GM12878 (cell line): ENCODE measurements at regions not wholly inside any gene's neighbourhood (a gene's known extent, or its start where the extent isn't known, plus 50 kb on each side); places are given as distances from the start of the nearest gene placed in this dataset.

Experiments
- ATAC-seq: fragments of 200-7000 bp; cut with Tn5 transposase; 3 replicates; pipeline ENCODE4 v1.9.1; 2020; ENCODE audit warnings: mild to moderate bottlenecking, moderate library complexity
- BruUV-seq: library from RNA; stranded (reverse); fragments of 400-500 nt; replicated peaks from 2 replicates; lab custom pipeline; 2021; lab: Mats Ljungman, UMichigan
- CTCF ChIA-PET: fragments of 300-600 bp; sonication (Branson Sonifier 250); formaldehyde crosslinking; extraction: SDS; loops from one replicate; lab custom pipeline; 2021; ENCODE audit warnings: inconsistent platforms; lab: Yijun Ruan, JAX
- POLR2A ChIA-PET: fragments of 350-600 bp; formaldehyde crosslinking; extraction: SDS; loops from one replicate; lab custom pipeline; 2021; ENCODE audit warnings: inconsistent platforms; lab: Charles Lee
- RAD21 ChIA-PET: fragments of 300-600 bp; sonication (Branson Sonifier 250); formaldehyde crosslinking; loops from one replicate; lab custom pipeline; 2023; ENCODE audit warnings: antibody characterized with exemption; ENCODE audit not compliant: unreplicated experiment; lab: Charles Lee
- SMC1A ChIA-PET: fragments of 300-600 bp; sonication (Branson Sonifier 250); formaldehyde crosslinking; loops from one replicate; lab custom pipeline; 2023; ENCODE audit not compliant: unreplicated experiment, uncharacterized antibody; lab: Charles Lee
- DNase-seq: peaks from one replicate; pipeline ENCODE4 v3.0.0-alpha.2; 2011; ENCODE audit warnings: low read depth, low spot score
- FAIRE-seq: peaks from 3 replicates; lab custom pipeline; 2011; peaks lifted over from hg19 to GRCh38; lab: Jason Lieb, UNC
- H2AFZ ChIP-seq: 2 replicates; pipeline ENCODE4 v1.6.0; 2011; ENCODE audit warnings: low read depth, low read length, control low read depth; ENCODE audit not compliant: control insufficient read depth
- H3K27ac ChIP-seq: 2 replicates; pipeline ENCODE4 v1.5.1; 2011; ENCODE audit warnings: control low read depth; ENCODE audit not compliant: control insufficient read depth, insufficient read depth
- H3K27me3 ChIP-seq, 2 experiments: replicated peaks in 1 of 2; 2 replicates each; pipeline versions ENCODE4 v1.6.0 to v1.6.1; 2011; ENCODE audit warnings: low read length in 1 of 2; ENCODE audit not compliant: control insufficient read depth in 2 of 2, insufficient read depth in 2 of 2
- H3K36me3 ChIP-seq, 2 experiments: 2 replicates each; pipeline ENCODE4 v1.5.1; 2011; ENCODE audit warnings: low read length in 1 of 2; ENCODE audit not compliant: control insufficient read depth in 2 of 2, insufficient read depth in 2 of 2
- H3K4me1 ChIP-seq: 2 replicates; pipeline ENCODE4 v1.6.1; 2011; ENCODE audit warnings: mild to moderate bottlenecking, low read length, moderate library complexity, mixed read lengths; ENCODE audit not compliant: control insufficient read depth, insufficient read depth
- H3K4me2 ChIP-seq: 2 replicates; pipeline ENCODE4 v1.6.0; 2011; ENCODE audit warnings: control low read depth; ENCODE audit not compliant: control insufficient read depth, insufficient read depth
- H3K4me3 ChIP-seq: fragments of 200-600 bp; sonication (generic); 2 replicates; pipeline ENCODE4 v1.5.1; 2016
- H3K79me2 ChIP-seq: 2 replicates; pipeline ENCODE4 v1.6.0; 2011; ENCODE audit warnings: low read length; ENCODE audit not compliant: control insufficient read depth, insufficient read depth
- H3K9ac ChIP-seq: 2 replicates; pipeline ENCODE4 v1.8.0; 2011; ENCODE audit warnings: low read length, control low read depth, mixed read lengths; ENCODE audit not compliant: control insufficient read depth, insufficient read depth
- H3K9me3 ChIP-seq: replicated peaks from 3 replicates; pipeline ENCODE4 v1.5.1; 2011; ENCODE audit warnings: mild to moderate bottlenecking, low read length; ENCODE audit not compliant: control insufficient read depth, insufficient read depth
- H4K20me1 ChIP-seq: 2 replicates; pipeline ENCODE4 v1.6.0; 2011; ENCODE audit not compliant: control insufficient read depth, insufficient read depth
- ASH2L ChIP-seq: fragments of 300-600, 200-600 bp; sonication (generic); IDR thresholded peaks from 2 replicates; pipeline ENCODE4 v1.6.1; 2017; ENCODE audit warnings: low read depth, mild to moderate bottlenecking, borderline replicate concordance
- CBX5 ChIP-seq: sonication (generic); IDR thresholded peaks from 2 replicates; pipeline ENCODE4 v1.6.1; 2016; ENCODE audit warnings: low read depth, moderate library complexity, mild to moderate bottlenecking, inconsistent platforms
- JUNB ChIP-seq: IDR thresholded peaks from 2 replicates; pipeline ENCODE4 v1.6.1; 2016; ENCODE audit warnings: antibody characterized with exemption, mild to moderate bottlenecking
- MEF2B ChIP-seq: fragments of 450-650 bp; IDR thresholded peaks from 2 replicates; pipeline ENCODE4 v1.6.1; 2018; ENCODE audit warnings: mild to moderate bottlenecking, moderate library complexity; ENCODE audit not compliant: partially characterized antibody, poor library complexity, severe bottlenecking
- SREBF2 ChIP-seq: IDR thresholded peaks from 2 replicates; pipeline ENCODE4 v1.6.1; 2012; ENCODE audit warnings: mild to moderate bottlenecking, low read length
- SUPT20H ChIP-seq: IDR thresholded peaks from 2 replicates; pipeline ENCODE4 v1.6.1; 2011; ENCODE audit warnings: low read depth, mild to moderate bottlenecking, low read length, moderate library complexity, borderline replicate concordance; ENCODE audit not compliant: control insufficient read depth
- SUZ12 ChIP-seq: fragments of 200-600 bp; sonication (generic); IDR thresholded peaks from one replicate; pipeline ENCODE4 v1.6.1; 2018; ENCODE audit warnings: antibody characterized with exemption, mild to moderate bottlenecking; ENCODE audit not compliant: unreplicated experiment
- TCF7 ChIP-seq: IDR thresholded peaks from 2 replicates; pipeline ENCODE4 v1.6.1; 2014; ENCODE audit warnings: antibody characterized with exemption, borderline replicate concordance
- YY1 ChIP-seq: IDR thresholded peaks from 2 replicates; pipeline ENCODE4 v1.6.1; 2011; ENCODE audit warnings: low read depth, mild to moderate bottlenecking, low read length
- in situ Hi-C: fragments of 300-500 bp; cut with MboI; formaldehyde crosslinking; loops from 9 replicates; pipeline ENCODE4 v1.14.3; 2018; ENCODE audit warnings: mixed read lengths
- intact Hi-C: fragments of 100-400 bp; cut with micrococcal nuclease; formaldehyde crosslinking; loops from one replicate; pipeline ENCODE4 v1.14.2; 2022; ENCODE audit not compliant: unreplicated experiment
- TF ChIP-seq, protein P1 (sequence below): IDR thresholded peaks from 2 replicates; pipeline ENCODE4 v1.6.1; 2011; ENCODE audit warnings: low read depth, mild to moderate bottlenecking, low read length, moderate library complexity, borderline replicate concordance; ENCODE audit errors: extremely low read depth
- TF ChIP-seq, protein P2 (sequence below): fragments of 450-650 bp; conservative IDR thresholded peaks from 2 replicates; pipeline ENCODE4 v1.6.1; 2017; ENCODE audit warnings: mild to moderate bottlenecking, moderate library complexity
- TF ChIP-seq, protein P3 (sequence below): fragments of 450-650 bp; formaldehyde crosslinking; IDR thresholded peaks from 2 replicates; pipeline ENCODE4 v1.4.0; 2022; ENCODE audit warnings: mild to moderate bottlenecking, moderate library complexity
- TF ChIP-seq, protein P4 (sequence below): fragments of 150-350 bp; IDR thresholded peaks from 2 replicates; pipeline ENCODE4 v1.6.1; 2016; ENCODE audit warnings: low read depth, low read length

DNA sequence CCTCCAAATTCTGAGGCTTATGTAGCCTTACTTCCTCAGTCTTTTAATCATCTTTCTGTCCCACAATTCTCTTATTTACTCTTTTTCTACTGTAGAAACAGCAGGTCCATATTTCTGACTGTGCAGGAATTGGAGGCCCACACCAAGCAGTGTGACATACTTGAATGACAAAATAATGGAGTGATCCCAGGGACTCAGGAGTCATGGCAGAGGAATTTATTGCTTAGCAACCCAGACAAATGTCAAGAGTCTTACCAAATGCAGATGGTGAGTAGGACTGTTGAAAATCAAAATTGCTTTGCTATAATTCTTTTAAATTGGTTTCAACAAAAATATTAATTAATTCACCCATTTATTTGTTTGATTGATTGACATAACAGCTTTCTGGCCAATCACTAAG is 59.9 kb downstream of the HTR1B start:
- FAIRE-seq, result no peak
- SMC1A ChIA-PET, result interaction anchor here (0.8 to 3.2 kb wide), 3 partner anchors 9 to 13 kb away, joined by 3 to 23 read pairs (median 9); no protein-coding TSS in a partner anchor
- in situ Hi-C loops, result no loop called here

More for the DNA sequence above, 59.9 kb downstream of the HTR1B start:
- POLR2A ChIA-PET, result no interaction called here
- no peaks in the 10 kb centered on the region for H3K27me3 ChIP-seq
- no peak for TF ChIP-seq JUNB
- TF ChIP-seq, protein P1, sequence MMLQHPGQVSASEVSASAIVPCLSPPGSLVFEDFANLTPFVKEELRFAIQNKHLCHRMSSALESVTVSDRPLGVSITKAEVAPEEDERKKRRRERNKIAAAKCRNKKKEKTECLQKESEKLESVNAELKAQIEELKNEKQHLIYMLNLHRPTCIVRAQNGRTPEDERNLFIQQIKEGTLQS, result no peak
- no peak for TF ChIP-seq MEF2B
- TF ChIP-seq, protein P2, sequence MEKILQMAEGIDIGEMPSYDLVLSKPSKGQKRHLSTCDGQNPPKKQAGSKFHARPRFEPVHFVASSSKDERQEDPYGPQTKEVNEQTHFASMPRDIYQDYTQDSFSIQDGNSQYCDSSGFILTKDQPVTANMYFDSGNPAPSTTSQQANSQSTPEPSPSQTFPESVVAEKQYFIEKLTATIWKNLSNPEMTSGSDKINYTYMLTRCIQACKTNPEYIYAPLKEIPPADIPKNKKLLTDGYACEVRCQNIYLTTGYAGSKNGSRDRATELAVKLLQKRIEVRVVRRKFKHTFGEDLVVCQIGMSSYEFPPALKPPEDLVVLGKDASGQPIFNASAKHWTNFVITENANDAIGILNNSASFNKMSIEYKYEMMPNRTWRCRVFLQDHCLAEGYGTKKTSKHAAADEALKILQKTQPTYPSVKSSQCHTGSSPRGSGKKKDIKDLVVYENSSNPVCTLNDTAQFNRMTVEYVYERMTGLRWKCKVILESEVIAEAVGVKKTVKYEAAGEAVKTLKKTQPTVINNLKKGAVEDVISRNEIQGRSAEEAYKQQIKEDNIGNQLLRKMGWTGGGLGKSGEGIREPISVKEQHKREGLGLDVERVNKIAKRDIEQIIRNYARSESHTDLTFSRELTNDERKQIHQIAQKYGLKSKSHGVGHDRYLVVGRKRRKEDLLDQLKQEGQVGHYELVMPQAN, result no peak
- no peak for TF ChIP-seq CBX5
- TF ChIP-seq YY1, result no peak
- no peak for TF ChIP-seq SUPT20H
- no peak for TF ChIP-seq SREBF2
- no peak for TF ChIP-seq ASH2L
- TF ChIP-seq, protein P3, sequence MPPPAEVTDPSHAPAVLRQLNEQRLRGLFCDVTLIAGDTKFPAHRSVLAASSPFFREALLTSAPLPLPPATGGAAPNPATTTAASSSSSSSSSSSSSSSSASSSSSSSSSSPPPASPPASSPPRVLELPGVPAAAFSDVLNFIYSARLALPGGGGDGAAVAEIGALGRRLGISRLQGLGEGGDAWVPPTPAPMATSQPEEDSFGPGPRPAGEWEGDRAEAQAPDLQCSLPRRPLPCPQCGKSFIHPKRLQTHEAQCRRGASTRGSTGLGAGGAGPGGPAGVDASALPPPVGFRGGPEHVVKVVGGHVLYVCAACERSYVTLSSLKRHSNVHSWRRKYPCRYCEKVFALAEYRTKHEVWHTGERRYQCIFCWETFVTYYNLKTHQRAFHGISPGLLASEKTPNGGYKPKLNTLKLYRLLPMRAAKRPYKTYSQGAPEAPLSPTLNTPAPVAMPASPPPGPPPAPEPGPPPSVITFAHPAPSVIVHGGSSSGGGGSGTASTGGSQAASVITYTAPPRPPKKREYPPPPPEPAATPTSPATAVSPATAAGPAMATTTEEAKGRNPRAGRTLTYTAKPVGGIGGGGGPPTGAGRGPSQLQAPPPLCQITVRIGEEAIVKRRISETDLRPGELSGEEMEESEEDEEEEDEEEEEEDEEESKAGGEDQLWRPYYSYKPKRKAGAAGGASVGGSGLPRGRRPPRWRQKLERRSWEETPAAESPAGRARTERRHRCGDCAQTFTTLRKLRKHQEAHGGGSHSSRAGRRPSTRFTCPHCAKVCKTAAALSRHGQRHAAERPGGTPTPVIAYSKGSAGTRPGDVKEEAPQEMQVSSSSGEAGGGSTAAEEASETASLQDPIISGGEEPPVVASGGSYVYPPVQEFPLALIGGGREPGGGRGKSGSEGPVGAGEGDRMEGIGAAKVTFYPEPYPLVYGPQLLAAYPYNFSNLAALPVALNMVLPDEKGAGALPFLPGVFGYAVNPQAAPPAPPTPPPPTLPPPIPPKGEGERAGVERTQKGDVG (CRISPR knock-in tag), result no peak
- TF ChIP-seq, protein P4, sequence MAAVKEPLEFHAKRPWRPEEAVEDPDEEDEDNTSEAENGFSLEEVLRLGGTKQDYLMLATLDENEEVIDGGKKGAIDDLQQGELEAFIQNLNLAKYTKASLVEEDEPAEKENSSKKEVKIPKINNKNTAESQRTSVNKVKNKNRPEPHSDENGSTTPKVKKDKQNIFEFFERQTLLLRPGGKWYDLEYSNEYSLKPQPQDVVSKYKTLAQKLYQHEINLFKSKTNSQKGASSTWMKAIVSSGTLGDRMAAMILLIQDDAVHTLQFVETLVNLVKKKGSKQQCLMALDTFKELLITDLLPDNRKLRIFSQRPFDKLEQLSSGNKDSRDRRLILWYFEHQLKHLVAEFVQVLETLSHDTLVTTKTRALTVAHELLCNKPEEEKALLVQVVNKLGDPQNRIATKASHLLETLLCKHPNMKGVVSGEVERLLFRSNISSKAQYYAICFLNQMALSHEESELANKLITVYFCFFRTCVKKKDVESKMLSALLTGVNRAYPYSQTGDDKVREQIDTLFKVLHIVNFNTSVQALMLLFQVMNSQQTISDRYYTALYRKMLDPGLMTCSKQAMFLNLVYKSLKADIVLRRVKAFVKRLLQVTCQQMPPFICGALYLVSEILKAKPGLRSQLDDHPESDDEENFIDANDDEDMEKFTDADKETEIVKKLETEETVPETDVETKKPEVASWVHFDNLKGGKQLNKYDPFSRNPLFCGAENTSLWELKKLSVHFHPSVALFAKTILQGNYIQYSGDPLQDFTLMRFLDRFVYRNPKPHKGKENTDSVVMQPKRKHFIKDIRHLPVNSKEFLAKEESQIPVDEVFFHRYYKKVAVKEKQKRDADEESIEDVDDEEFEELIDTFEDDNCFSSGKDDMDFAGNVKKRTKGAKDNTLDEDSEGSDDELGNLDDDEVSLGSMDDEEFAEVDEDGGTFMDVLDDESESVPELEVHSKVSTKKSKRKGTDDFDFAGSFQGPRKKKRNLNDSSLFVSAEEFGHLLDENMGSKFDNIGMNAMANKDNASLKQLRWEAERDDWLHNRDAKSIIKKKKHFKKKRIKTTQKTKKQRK, result no peak
- TF ChIP-seq SUZ12, result no peak
- no peak for TF ChIP-seq TCF7
- RAD21 ChIA-PET, result no interaction called here
- H3K9ac ChIP-seq, result no peak overlapping the region
- H3K4me2 ChIP-seq, result no peak overlapping the region
- H4K20me1 ChIP-seq, result no peaks in the 10 kb centered on the region
- CTCF ChIA-PET, result interaction anchor here (1.3 kb wide), 1 partner anchor 9 kb away, joined by 3 read pairs; no protein-coding TSS in a partner anchor
- BruUV-seq, result no TSS peak
- ATAC-seq (no peak), DNase-seq (no peak)
- H3K4me3 ChIP-seq, result no peak overlapping the region
- no peaks in the 10 kb centered on the region for H3K4me1 ChIP-seq
- no peaks in the 10 kb centered on the region for H3K36me3 ChIP-seq
- no peaks in the 10 kb centered on the region for H3K9me3 ChIP-seq
- H2AFZ ChIP-seq, result no peak overlapping the region
- H3K79me2 ChIP-seq, result no peaks in the 10 kb centered on the region
- intact Hi-C loops, result no loop called here
- no peak overlapping the region for H3K27ac ChIP-seq
